ENCODE measurements at regions not wholly inside any gene's neighbourhood (a gene's known extent, or its start where the extent isn't known, plus 50 kb on each side); places are given as distances from the start of the nearest gene placed in this dataset.

DNA sequence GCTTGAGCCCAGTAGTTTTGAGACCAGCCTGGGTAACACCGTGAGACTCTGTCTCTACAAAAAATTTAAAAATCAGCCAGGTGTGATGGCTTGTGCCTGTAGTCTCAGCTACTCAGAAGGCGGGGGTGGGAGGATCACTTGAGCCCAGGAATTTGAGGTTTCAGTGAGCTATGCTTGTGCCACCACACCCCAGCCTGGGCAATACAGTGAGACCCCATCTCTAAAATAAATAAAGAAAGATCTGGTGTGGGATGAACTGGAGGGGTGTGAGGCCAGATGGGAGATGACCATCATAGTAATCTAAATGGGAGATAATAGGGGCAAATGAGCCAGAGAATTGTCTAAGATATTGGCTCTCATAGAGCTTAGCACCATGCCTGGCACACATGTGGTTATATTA is 60.1 kb upstream of the TRABD2B start:
- no peak overlapping the region for H3K27ac ChIP-seq
- no peaks in the 10 kb centered on the region for H3K4me1 ChIP-seq (ENCODE audit: low read depth, poor library complexity, severe bottlenecking)
- no peak overlapping the region for H3K4me2 ChIP-seq
- no peaks in the 10 kb centered on the region for H3K79me2 ChIP-seq (ENCODE audit: insufficient read depth, low read depth)
- H3K9ac ChIP-seq = no peak overlapping the region
- H3K36me3 ChIP-seq (ENCODE audit: insufficient read depth) = no peaks in the 10 kb centered on the region
- TF ChIP-seq, protein P1, sequence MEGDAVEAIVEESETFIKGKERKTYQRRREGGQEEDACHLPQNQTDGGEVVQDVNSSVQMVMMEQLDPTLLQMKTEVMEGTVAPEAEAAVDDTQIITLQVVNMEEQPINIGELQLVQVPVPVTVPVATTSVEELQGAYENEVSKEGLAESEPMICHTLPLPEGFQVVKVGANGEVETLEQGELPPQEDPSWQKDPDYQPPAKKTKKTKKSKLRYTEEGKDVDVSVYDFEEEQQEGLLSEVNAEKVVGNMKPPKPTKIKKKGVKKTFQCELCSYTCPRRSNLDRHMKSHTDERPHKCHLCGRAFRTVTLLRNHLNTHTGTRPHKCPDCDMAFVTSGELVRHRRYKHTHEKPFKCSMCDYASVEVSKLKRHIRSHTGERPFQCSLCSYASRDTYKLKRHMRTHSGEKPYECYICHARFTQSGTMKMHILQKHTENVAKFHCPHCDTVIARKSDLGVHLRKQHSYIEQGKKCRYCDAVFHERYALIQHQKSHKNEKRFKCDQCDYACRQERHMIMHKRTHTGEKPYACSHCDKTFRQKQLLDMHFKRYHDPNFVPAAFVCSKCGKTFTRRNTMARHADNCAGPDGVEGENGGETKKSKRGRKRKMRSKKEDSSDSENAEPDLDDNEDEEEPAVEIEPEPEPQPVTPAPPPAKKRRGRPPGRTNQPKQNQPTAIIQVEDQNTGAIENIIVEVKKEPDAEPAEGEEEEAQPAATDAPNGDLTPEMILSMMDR (conservative IDR thresholded peaks at IDR 0.05; ENCODE audit: low read depth, low read length) = no peak
- H3K27me3 ChIP-seq (ENCODE audit: insufficient read depth, low read depth) = no peaks in the 10 kb centered on the region
- H4K20me1 ChIP-seq (ENCODE audit: insufficient read depth) = no peaks in the 10 kb centered on the region
- H2AFZ ChIP-seq (ENCODE audit: low read depth) = no peak overlapping the region
- no peak overlapping the region for H3K4me3 ChIP-seq (IDR thresholded peaks at IDR 0.05; ENCODE audit: insufficient read depth, low read depth, low read length)

DNA sequence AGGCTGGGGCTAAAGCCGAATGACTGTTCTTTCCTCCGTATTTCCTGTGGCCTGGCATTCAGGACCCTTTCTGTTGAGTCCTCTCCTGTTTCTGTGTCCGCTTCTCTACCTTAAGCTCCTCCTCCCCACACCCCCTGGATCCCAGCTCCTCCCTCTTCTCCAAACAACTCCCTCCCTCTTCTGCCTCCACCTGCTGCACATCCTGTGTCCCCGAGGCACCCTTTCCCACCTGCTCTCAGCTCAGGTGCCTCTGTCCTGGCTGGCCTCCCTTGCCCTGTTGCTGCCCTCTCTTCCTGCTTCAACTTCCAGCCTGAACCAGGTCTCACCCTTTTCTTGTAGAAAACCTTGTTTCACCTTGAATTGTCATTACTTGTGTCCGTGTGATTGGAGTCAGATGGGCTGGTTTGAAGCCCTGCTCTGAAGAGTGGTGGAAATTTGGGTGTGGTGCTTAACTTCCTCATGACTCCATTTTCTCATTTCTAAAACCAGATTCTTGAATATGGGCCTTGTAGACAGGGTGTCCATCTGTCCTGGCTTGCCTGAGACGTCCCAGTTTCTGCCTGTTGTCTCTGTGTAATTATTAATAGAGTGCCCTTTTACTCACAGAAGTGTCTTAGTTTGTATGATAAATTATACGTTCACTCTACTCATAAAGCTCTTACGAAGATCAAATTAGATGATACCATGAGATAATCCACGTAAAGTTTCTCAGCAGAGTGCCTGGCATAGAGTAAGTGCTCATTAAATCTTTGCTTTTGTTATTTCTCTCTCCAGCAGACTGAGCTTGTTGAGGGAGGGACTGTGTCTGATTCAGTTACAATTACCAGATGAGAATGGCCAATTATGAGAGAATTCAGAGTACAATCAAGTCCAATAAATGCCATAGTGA is 58.9 kb upstream of the TRABD2B start:
- Histone ChIP-seq H3K9ac (no peak overlapping the region), H3K4me2 (no peak overlapping the region), H3K36me3 (ENCODE audit: insufficient read depth) (no peaks in the 10 kb centered on the region), H4K20me1 (ENCODE audit: insufficient read depth) (no peaks in the 10 kb centered on the region), H3K27ac (no peak overlapping the region), H3K4me1 (ENCODE audit: low read depth, poor library complexity, severe bottlenecking) (no peaks in the 10 kb centered on the region), H2AFZ (ENCODE audit: low read depth) (no peak overlapping the region), H3K79me2 (ENCODE audit: insufficient read depth, low read depth) (no peaks in the 10 kb centered on the region), H3K27me3 (ENCODE audit: insufficient read depth, low read depth) (no peaks in the 10 kb centered on the region), H3K4me3 (IDR thresholded peaks at IDR 0.05; ENCODE audit: insufficient read depth, low read depth, low read length) (no peak overlapping the region)
- TF ChIP-seq, protein P1 (conservative IDR thresholded peaks at IDR 0.05; ENCODE audit: low read depth, low read length) = no peak

DNA sequence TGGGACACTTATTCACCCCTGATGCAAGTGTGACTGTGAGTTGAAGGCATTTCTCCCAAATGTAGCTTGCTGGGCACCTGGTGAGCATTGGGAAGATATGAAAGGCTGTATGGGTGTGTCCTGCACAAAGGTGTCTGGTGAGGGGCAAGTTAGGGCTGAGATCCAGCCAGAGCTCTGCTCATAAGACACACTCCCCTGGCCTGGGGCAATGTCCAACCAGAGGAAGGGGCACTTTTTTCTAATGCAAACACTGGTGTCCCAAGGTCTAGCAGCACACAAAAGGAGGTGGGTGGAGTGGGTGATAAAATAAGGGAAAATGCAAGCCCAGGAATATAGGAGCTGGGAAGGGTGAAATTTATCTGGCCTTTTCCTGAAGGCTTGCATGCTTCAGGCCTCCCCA is 57.0 kb upstream of the TRABD2B start:
- no peaks in the 10 kb centered on the region for H3K4me1 ChIP-seq (ENCODE audit: low read depth, poor library complexity, severe bottlenecking)
- no peak overlapping the region for H3K4me2 ChIP-seq

DNA sequence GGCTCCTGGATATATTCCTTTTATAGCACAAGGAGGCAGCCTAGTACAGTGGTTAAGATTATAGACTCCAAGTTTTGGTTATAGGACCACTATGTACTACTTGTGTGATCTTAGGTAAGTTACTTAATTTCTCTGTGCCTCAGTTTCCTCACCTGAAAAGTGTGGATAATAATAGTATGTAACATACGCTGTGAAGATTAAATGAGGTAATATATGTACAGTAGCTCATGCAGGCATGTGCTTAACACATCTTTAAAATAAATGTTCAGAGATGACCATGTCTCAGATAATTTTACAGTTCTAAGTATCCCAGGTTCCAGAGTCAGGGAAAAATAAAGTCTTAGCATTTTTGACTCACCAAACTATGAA is 55.7 kb upstream of the TRABD2B start:
- Histone ChIP-seq H3K27me3 (ENCODE audit: insufficient read depth, low read depth) (no peaks in the 10 kb centered on the region), H3K4me2 (no peak overlapping the region), H3K79me2 (ENCODE audit: insufficient read depth, low read depth) (no peaks in the 10 kb centered on the region), H3K27ac (no peak overlapping the region), H3K4me3 (IDR thresholded peaks at IDR 0.05; ENCODE audit: insufficient read depth, low read depth, low read length) (no peak overlapping the region), H3K4me1 (ENCODE audit: low read depth, poor library complexity, severe bottlenecking) (no peaks in the 10 kb centered on the region), H2AFZ (ENCODE audit: low read depth) (no peak overlapping the region), H4K20me1 (ENCODE audit: insufficient read depth) (no peaks in the 10 kb centered on the region), H3K36me3 (ENCODE audit: insufficient read depth) (no peaks in the 10 kb centered on the region), H3K9ac (no peak overlapping the region)
- TF ChIP-seq, protein P1 (conservative IDR thresholded peaks at IDR 0.05; ENCODE audit: low read depth, low read length) = no peak

More for the DNA sequence above, 57.0 kb upstream of the TRABD2B start:
- TF ChIP-seq, protein P1 (conservative IDR thresholded peaks at IDR 0.05; ENCODE audit: low read depth, low read length) = no peak
- H3K27me3 ChIP-seq (ENCODE audit: insufficient read depth, low read depth) = no peaks in the 10 kb centered on the region
- H3K4me3 ChIP-seq (IDR thresholded peaks at IDR 0.05; ENCODE audit: insufficient read depth, low read depth, low read length) = no peak overlapping the region
- no peaks in the 10 kb centered on the region for H3K36me3 ChIP-seq (ENCODE audit: insufficient read depth)
- H2AFZ ChIP-seq (ENCODE audit: low read depth) = no peak overlapping the region
- no peak overlapping the region for H3K9ac ChIP-seq
- H3K79me2 ChIP-seq (ENCODE audit: insufficient read depth, low read depth) = no peaks in the 10 kb centered on the region
- no peak overlapping the region for H3K27ac ChIP-seq
- H4K20me1 ChIP-seq (ENCODE audit: insufficient read depth) = no peaks in the 10 kb centered on the region

Measured in KMS-11 (cell line).